Effector memory CD8-positive, alpha-beta T cell (primary cell): ENCODE measurements at regions not wholly inside any gene's neighbourhood (a gene's known extent, or its start where the extent isn't known, plus 50 kb on each side); places are given as distances from the start of the nearest gene placed in this dataset.

Experiments used
- ATAC-seq: fragments of 150-1000 bp; cut with Tn5 transposase; replicated peaks from 2 replicates; pipeline ENCODE4 v1.10.0; 2021; ENCODE audit warnings: mild to moderate bottlenecking, moderate library complexity
- DNase-seq, 3 experiments: peaks; one replicate each; pipeline ENCODE4 v3.0.0; 2021
- H3K27ac Mint-ChIP-seq, 2 donors: one replicate each; pipeline ENCODE4 v1.8.0; 2022; ENCODE audit warnings: mild to moderate bottlenecking in 2 of 2, mixed read lengths in 2 of 2, moderate library complexity in 2 of 2
- H3K27me3 Mint-ChIP-seq, 2 donors: one replicate each; pipeline ENCODE4 v1.8.0; 2022; ENCODE audit warnings: mixed read lengths in 2 of 2
- H3K36me3 Mint-ChIP-seq: one replicate; pipeline ENCODE4 v1.8.0; 2022; ENCODE audit warnings: mild to moderate bottlenecking, moderate library complexity, mixed read lengths; ENCODE audit not compliant: insufficient read depth
- H3K4me1 Mint-ChIP-seq, 2 donors: one replicate each; pipeline ENCODE4 v1.8.0; 2022; ENCODE audit warnings: low read depth in 2 of 2, mixed read lengths in 2 of 2
- H3K4me3 Mint-ChIP-seq, 2 donors: one replicate each; pipeline ENCODE4 v1.8.0; 2022; ENCODE audit warnings: mild to moderate bottlenecking in 2 of 2, mixed read lengths in 2 of 2, moderate library complexity in 2 of 2
- H3K9me3 Mint-ChIP-seq, 2 donors: one replicate each; pipeline ENCODE4 v1.8.0; 2022; ENCODE audit warnings: mixed read lengths in 2 of 2

DNA sequence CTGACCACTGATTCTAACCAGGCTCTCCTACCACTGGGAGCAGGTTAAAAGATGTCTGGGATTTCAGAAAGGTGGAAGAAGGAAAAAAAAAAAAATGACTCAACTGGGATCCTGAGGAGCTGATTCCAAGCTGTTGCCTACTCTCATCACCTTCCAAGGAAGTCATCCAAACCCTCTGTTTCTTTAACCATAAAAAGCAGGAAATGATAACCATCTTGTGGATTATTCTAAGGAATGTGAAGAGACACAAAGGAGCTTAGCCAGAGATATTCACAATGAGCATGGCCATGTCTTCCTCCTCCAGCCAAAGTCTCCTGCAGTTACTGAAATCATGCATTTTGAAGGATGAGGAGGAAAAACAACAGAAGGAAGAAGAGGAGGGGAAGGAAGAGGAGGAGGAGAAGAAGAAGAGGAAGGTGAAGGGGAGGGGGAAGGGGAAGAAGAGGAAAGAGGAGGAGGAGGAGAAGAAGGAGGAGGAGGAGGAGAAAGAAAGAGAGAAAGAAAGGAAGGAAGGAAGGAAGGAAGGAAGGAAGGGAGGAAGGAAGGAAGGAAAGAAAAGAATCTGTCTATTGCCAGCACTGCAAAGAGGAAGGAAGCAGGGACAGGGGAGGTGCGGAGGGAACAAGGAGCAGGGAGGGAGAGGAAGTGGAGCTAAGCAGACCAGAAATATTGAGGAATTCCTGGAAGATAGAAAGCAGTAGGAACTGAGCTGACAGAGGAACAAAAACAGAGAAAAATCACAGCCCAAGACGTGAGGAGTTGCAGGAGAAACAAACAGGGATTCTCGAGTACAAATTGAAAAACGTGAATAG lies 229.2 kb downstream of the UACA start:
- no peaks in the 10 kb centered on the region for H3K27me3 Mint-ChIP-seq
- H3K27ac Mint-ChIP-seq: peak overlapping the region; percentile 54 to 86
- DNase-seq (no peak), ATAC-seq (no peak)
- H3K4me3 Mint-ChIP-seq: peak overlapping the region; percentile 79 to 81
- H3K36me3 Mint-ChIP-seq: peaks cover 7% of the 10 kb centered on the region
- no peaks in the 10 kb centered on the region for H3K9me3 Mint-ChIP-seq
- peaks cover 42 to 47% of the 10 kb centered on the region in 2 donors for H3K4me1 Mint-ChIP-seq

GRCh38 chr15:70532531-70533186 lies 230.7 kb downstream of the UACA start:
- DNase-seq: no peak
- Mint-ChIP-seq H3K4me3 (no peak overlapping the region), H3K27ac (no peak overlapping the region), H3K27me3 (no peaks in the 10 kb centered on the region), H3K9me3 (peaks cover 0 to 7% of the 10 kb centered on the region in 2 donors), H3K4me1 (peaks cover 53 to 59% of the 10 kb centered on the region in 2 donors), H3K36me3 (peaks cover 7% of the 10 kb centered on the region)
- ATAC-seq: no peak

DNA sequence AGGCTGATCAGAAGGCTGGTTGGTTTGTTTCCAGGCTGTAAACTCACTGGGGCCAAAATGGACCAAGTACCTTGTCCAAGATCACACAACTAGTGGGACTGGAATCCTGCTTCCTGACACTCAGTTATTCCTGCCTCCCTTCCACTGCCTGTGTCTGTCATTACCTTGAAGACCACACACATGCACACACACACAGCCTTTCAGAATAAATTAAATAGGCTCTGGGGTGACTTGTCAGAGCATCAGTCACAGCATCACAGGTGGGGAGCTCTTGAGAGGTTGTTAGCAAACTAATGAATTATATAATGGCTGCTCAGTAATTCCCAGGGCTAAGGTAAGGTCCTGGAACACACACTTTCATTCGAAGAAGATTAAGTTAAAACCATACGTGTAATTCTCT lies 231.8 kb downstream of the UACA start:
- Mint-ChIP-seq H3K4me1 (peaks cover 60% of the 10 kb centered on the region in 2 donors), H3K9me3 (peaks cover 0 to 7% of the 10 kb centered on the region in 2 donors), H3K27me3 (no peaks in the 10 kb centered on the region), H3K36me3 (peaks cover 7% of the 10 kb centered on the region), H3K4me3 (no peak overlapping the region), H3K27ac (no peak overlapping the region)
- DNase-seq: no peak
- ATAC-seq: no peak

- no peaks in the 10 kb centered on the region for H3K27me3 Mint-ChIP-seq
- H3K4me1 Mint-ChIP-seq: peaks cover 59 to 60% of the 10 kb centered on the region in 2 donors
- no peak overlapping the region for H3K4me3 Mint-ChIP-seq
- DNase-seq (no peak), ATAC-seq (no peak)
- peaks cover 0 to 7% of the 10 kb centered on the region in 2 donors for H3K9me3 Mint-ChIP-seq
- H3K27ac Mint-ChIP-seq: no peak overlapping the region
- H3K36me3 Mint-ChIP-seq: peaks cover 3% of the 10 kb centered on the region
Measured at GRCh38 chr15:70530906-70531305, 232.5 kb downstream of the UACA start.

DNA sequence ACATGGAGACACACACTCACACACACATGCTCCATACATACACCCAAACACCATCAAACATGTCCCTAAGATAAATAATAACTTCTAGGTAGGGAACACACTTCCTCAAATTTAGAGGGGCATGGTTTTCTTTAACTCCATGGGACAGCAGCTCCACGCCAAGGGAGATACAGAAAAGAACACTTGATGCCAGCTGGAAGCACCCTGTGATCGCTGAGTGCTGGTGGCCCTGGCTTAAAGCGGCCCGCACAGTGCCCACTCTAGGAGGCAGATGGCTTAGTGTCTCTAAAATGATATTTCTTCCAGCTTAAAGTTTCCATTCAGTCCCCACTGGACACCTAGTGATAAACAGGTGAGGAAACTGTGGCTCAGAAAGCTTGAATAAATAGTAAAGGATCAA lies 232.9 kb downstream of the UACA start:
- Mint-ChIP-seq H3K4me3 (peak overlapping the region in 1 of 2 donors; percentile 7), H3K9me3 (peaks cover 0 to 7% of the 10 kb centered on the region in 2 donors), H3K27ac (peak overlapping the region in 1 of 2 donors; percentile 20), H3K27me3 (no peaks in the 10 kb centered on the region), H3K36me3 (peaks cover 3% of the 10 kb centered on the region), H3K4me1 (peaks cover 57 to 60% of the 10 kb centered on the region in 2 donors)
- DNase-seq: no peak
- no peak for ATAC-seq

DNA sequence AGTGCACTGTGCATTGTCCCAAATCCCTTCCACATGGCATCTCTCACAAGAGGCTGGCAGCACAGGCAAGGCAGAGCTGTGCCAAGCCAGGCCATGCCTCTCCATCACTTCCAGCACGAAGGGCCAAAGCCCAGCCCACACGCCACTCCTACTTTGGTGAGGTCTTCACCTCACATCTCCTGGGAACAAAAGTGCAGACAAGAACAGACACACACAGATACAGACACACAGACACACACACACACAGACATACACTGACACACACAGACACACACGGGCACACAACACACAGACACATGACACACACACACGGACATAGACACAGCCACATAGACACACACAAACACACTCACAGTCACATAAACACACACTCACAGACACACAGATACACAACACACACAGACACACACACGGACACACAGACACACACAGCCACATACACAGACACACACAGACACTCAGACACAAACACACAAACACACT lies 233.3 kb downstream of the UACA start:
- no peaks in the 10 kb centered on the region for H3K27me3 Mint-ChIP-seq
- peaks cover 56 to 58% of the 10 kb centered on the region in 2 donors for H3K4me1 Mint-ChIP-seq
- H3K27ac Mint-ChIP-seq: peak overlapping the region in 1 of 2 donors; percentile 20
- H3K4me3 Mint-ChIP-seq: peak overlapping the region in 1 of 2 donors; percentile 7
- H3K9me3 Mint-ChIP-seq: peaks cover 0 to 7% of the 10 kb centered on the region in 2 donors
- DNase-seq (no peak), ATAC-seq (no peak)
- H3K36me3 Mint-ChIP-seq: peaks cover 3% of the 10 kb centered on the region

DNA sequence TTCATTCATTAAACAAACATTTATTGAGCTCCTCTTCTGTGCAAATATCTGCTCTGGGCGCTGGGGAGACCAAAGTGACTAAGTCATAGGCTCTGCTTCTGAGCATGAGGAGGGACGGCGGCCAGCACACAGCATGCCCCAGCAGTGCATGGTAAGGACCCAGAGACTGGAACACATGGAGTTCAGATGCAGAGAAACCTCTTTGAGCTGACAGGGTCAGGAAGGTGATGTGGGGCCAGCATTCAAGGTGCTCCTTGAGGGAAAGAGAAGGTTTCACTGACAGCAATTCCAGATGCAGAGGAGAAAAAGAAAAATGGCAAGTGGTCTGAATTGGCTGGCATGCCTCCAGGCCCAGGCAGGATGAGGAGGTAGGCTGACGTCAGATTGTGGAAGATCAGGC lies 234.5 kb downstream of the UACA start:
- Mint-ChIP-seq H3K27ac (peak overlapping the region; percentile 84 to 91), H3K4me3 (peak overlapping the region; percentile 70 to 75), H3K9me3 (peaks cover 0 to 7% of the 10 kb centered on the region in 2 donors), H3K36me3 (peaks cover 2% of the 10 kb centered on the region), H3K4me1 (peaks cover 49% of the 10 kb centered on the region in 2 donors), H3K27me3 (no peaks in the 10 kb centered on the region)
- ATAC-seq (no peak), DNase-seq (no peak)

- H3K27me3 Mint-ChIP-seq: no peaks in the 10 kb centered on the region
- peak overlapping the region; percentile 70 to 75 for H3K4me3 Mint-ChIP-seq
- DNase-seq (peak; percentile 36 to 54 (median 43)), ATAC-seq (peak; percentile 95)
- peak overlapping the region; percentile 84 to 91 for H3K27ac Mint-ChIP-seq
- peaks cover 3% of the 10 kb centered on the region for H3K36me3 Mint-ChIP-seq
- H3K9me3 Mint-ChIP-seq: peaks cover 0 to 7% of the 10 kb centered on the region in 2 donors
- H3K4me1 Mint-ChIP-seq: peaks cover 44 to 46% of the 10 kb centered on the region in 2 donors
Measured at GRCh38 chr15:70528270-70528706, 235.1 kb downstream of the UACA start.

DNA sequence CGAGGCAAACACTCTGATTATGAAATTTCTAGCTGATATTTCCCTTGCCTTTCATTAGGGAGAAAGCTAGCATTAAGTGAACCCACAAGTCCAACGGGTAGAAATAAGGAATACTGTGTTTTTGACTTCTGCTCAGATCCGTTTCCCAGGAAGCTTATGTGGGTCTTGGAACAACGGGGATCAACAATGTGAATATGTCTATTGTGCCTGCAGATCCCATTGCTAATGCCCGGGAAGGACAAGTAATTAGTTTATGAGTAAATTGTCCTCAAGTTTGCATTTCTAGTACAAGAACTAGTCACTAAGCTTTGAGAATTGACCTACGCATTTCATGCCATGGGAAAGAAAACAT lies 236.4 kb downstream of the UACA start:
- no peak for ATAC-seq
- no peak for DNase-seq
- Mint-ChIP-seq H3K4me1 (peaks cover 42 to 50% of the 10 kb centered on the region in 2 donors), H3K4me3 (peak overlapping the region; percentile 45 to 58), H3K9me3 (peaks cover 0 to 7% of the 10 kb centered on the region in 2 donors), H3K27me3 (no peaks in the 10 kb centered on the region), H3K36me3 (peaks cover 3% of the 10 kb centered on the region), H3K27ac (peak overlapping the region in 1 of 2 donors; percentile 91)

- Mint-ChIP-seq H3K4me3 (peak overlapping the region; percentile 45 to 58), H3K4me1 (peaks cover 42 to 50% of the 10 kb centered on the region in 2 donors)
Measured at GRCh38 chr15:70526221-70526973, 237.0 kb downstream of the UACA start.

DNA sequence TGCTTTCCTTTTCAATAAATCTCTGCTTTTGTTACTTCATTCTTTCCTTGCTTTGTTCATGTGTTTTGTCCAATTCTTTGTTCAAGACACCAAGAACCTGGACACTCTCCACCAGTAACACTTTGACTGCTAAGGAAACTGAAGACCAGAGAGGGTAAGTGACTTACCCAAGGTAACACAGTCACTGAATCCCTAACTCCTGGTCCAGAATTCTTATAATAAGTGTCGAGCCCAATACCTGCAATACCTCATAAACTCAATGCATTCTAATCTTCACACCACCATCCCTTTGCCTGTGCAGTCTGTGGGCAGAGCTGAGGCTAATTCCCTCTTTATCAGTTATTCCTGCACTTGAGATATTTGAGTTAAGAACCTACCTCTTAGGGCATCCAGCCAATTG lies 237.8 kb downstream of the UACA start:
- Mint-ChIP-seq H3K27me3 (no peaks in the 10 kb centered on the region), H3K4me1 (peaks cover 42 to 50% of the 10 kb centered on the region in 2 donors), H3K27ac (no peak overlapping the region), H3K4me3 (no peak overlapping the region), H3K36me3 (peaks cover 3% of the 10 kb centered on the region), H3K9me3 (peaks cover 0 to 7% of the 10 kb centered on the region in 2 donors)
- no peak for ATAC-seq
- no peak for DNase-seq

More at GRCh38 chr15:70526221-70526973, 237.0 kb downstream of the UACA start:
- Mint-ChIP-seq H3K9me3 (peaks cover 0 to 7% of the 10 kb centered on the region in 2 donors), H3K27ac (peak overlapping the region in 1 of 2 donors; percentile 91), H3K27me3 (no peaks in the 10 kb centered on the region), H3K36me3 (peaks cover 3% of the 10 kb centered on the region)
- ATAC-seq (peak; percentile 42), DNase-seq (peak; percentile 19 to 36 (median 27))

DNA sequence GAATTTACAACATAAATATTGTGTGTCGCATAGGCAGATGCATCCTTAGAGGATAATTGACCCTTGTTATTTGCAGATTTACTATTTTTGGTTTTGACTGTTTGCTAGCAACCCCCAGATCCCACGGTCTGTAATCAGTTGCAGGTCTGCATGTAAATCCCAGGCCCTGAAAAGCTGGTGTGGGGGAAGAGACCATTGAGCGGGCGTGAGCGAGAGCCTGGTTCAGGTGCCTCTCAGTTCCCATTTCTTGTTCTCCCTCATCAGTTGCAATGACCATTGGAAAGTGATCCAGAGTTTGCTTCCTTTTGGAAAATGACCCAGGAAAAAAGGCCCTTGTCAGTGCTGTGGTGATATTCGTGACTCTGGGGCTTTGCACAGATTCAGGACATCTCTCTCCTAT lies 238.9 kb downstream of the UACA start:
- Mint-ChIP-seq H3K27ac (no peak overlapping the region), H3K9me3 (peaks cover 0 to 7% of the 10 kb centered on the region in 2 donors), H3K27me3 (peaks cover 0 to 3% of the 10 kb centered on the region in 2 donors), H3K36me3 (peaks cover 3% of the 10 kb centered on the region), H3K4me3 (no peak overlapping the region), H3K4me1 (peaks cover 37 to 42% of the 10 kb centered on the region in 2 donors)
- ATAC-seq (no peak), DNase-seq (no peak)

GRCh38 chr15:70523616-70524015 lies 239.7 kb downstream of the UACA start:
- H3K36me3 Mint-ChIP-seq: peaks cover 3% of the 10 kb centered on the region
- peaks cover 0 to 12% of the 10 kb centered on the region in 2 donors for H3K27me3 Mint-ChIP-seq
- H3K4me3 Mint-ChIP-seq: no peak overlapping the region
- ATAC-seq (no peak), DNase-seq (no peak)
- H3K27ac Mint-ChIP-seq: no peak overlapping the region
- H3K9me3 Mint-ChIP-seq: peaks cover 0 to 7% of the 10 kb centered on the region in 2 donors
- peaks cover 29 to 34% of the 10 kb centered on the region in 2 donors for H3K4me1 Mint-ChIP-seq
